AG04450 (cell line): ENCODE measurements at regions not wholly inside any gene's neighbourhood (a gene's known extent, or its start where the extent isn't known, plus 50 kb on each side); places are given as distances from the start of the nearest gene placed in this dataset.

ENCODE experiments used
- CTCF ChIA-PET: fragments of 300-600, 350-600 bp; formaldehyde crosslinking; extraction: SDS; loops from one replicate; lab custom pipeline; 2022; ENCODE audit warnings: antibody characterized with exemption, inconsistent platforms; lab: Charles Lee
- POLR2A ChIA-PET: fragments of 350-600 bp; formaldehyde crosslinking; extraction: SDS; loops from one replicate; lab custom pipeline; 2021; ENCODE audit warnings: antibody characterized with exemption, inconsistent platforms; lab: Yijun Ruan, JAX
- DNase-seq: peaks from one replicate; pipeline ENCODE4 v3.0.0-alpha.2; 2011; ENCODE audit warnings: low read depth, low spot score
- H3K27ac ChIP-seq: one replicate; pipeline ENCODE4 v1.5.1; 2012; ENCODE audit warnings: low read depth, low read length, control low read depth
- H3K27me3 ChIP-seq: one replicate; pipeline ENCODE4 v1.6.0; 2012; ENCODE audit warnings: low read length; ENCODE audit not compliant: control insufficient read depth, insufficient read depth
- H3K4me3 ChIP-seq: 2 replicates; pipeline ENCODE4 v1.5.1; 2011; ENCODE audit warnings: mild to moderate bottlenecking, low read depth, low read length, control low read depth
- H3K9me3 ChIP-seq: 2 replicates; pipeline ENCODE4 v1.5.1; 2012; ENCODE audit warnings: low read length; ENCODE audit not compliant: control insufficient read depth, insufficient read depth
- CTCF ChIP-seq: IDR thresholded peaks from 2 replicates; pipeline ENCODE4 v1.5.1; 2011; ENCODE audit warnings: low read depth, low read length, control low read depth, inconsistent platforms

GRCh38 chr12:18158774-18159557 is 69.0 kb upstream of the RERGL start:
- Histone ChIP-seq H3K4me3 (no peak overlapping the region), H3K27ac (no peak overlapping the region), H3K9me3 (no peaks in the 10 kb centered on the region), H3K27me3 (no peaks in the 10 kb centered on the region)
- ChIA-PET POLR2A (no interaction called here), CTCF (interaction anchor here (0.7 to 3.3 kb wide), 15 partner anchors 8 to 103 kb away, joined by 3 to 24 read pairs (median 5); no protein-coding TSS in a partner anchor)
- DNase-seq = no peak
- TF ChIP-seq CTCF = peak; percentile 89

GRCh38 chr12:18153826-18154225 is 63.8 kb upstream of the RERGL start:
- DNase-seq = no peak
- POLR2A ChIA-PET = no interaction called here
- Histone ChIP-seq H3K27me3 (no peaks in the 10 kb centered on the region), H3K4me3 (no peak overlapping the region), H3K9me3 (no peaks in the 10 kb centered on the region), H3K27ac (no peak overlapping the region)
- TF ChIP-seq CTCF = no peak
- CTCF ChIA-PET = no interaction called here

GRCh38 chr12:18151036-18151435 is 61.0 kb upstream of the RERGL start:
- TF ChIP-seq CTCF = no peak
- Histone ChIP-seq H3K4me3 (no peak overlapping the region), H3K9me3 (no peaks in the 10 kb centered on the region), H3K27me3 (no peaks in the 10 kb centered on the region), H3K27ac (no peak overlapping the region)
- ChIA-PET POLR2A (no interaction called here), CTCF (interaction anchor here (0.5 to 1.3 kb wide), 4 partner anchors 8 to 647 kb away, joined by 3 to 8 read pairs (median 4); no protein-coding TSS in a partner anchor)
- no peak for DNase-seq

GRCh38 chr12:18148961-18149360 is 59.0 kb upstream of the RERGL start:
- Histone ChIP-seq H3K27me3 (no peaks in the 10 kb centered on the region), H3K27ac (no peak overlapping the region), H3K9me3 (no peaks in the 10 kb centered on the region), H3K4me3 (no peak overlapping the region)
- POLR2A ChIA-PET = no interaction called here
- no peak for TF ChIP-seq CTCF
- DNase-seq = no peak
- CTCF ChIA-PET = interaction anchor here (1.2 to 2.9 kb wide), 3 partner anchors 9 to 74 kb away, joined by 3 to 18 read pairs (median 3); no protein-coding TSS in a partner anchor

GRCh38 chr12:18146363-18146762 is 56.4 kb upstream of the RERGL start:
- POLR2A ChIA-PET = no interaction called here
- no peak overlapping the region for H3K4me3 ChIP-seq

More at GRCh38 chr12:18146363-18146762, 56.4 kb upstream of the RERGL start:
- CTCF ChIA-PET = interaction anchor here (0.9 to 1.3 kb wide), 4 partner anchors 13 to 79 kb away, joined by 4 to 9 read pairs (median 6); no protein-coding TSS in a partner anchor
- H3K27me3 ChIP-seq = no peaks in the 10 kb centered on the region
- H3K27ac ChIP-seq = no peak overlapping the region
- no peak for DNase-seq
- no peak for TF ChIP-seq CTCF
- no peaks in the 10 kb centered on the region for H3K9me3 ChIP-seq
